GM19467 (cell line): ENCODE measurements at regions not wholly inside any gene's neighbourhood (a gene's known extent, or its start where the extent isn't known, plus 50 kb on each side); places are given as distances from the start of the nearest gene placed in this dataset.
"Not testable (repeated sequence)": the region's sequence is repeated elsewhere in the genome, so short reads cannot be mapped to it uniquely, and the experiment has no call there.

Experiments
- ATAC-seq: cut with Tn5 transposase; IDR thresholded peaks from one replicate; pipeline ENCODE4 v1.9.1; 2021; ENCODE audit warnings: mild to moderate bottlenecking, moderate library complexity; ENCODE audit not compliant: unreplicated experiment

GRCh38 chr13:69649063-69649392 is 458.6 kb upstream of the ATXN8OS start:
- no peak for ATAC-seq

GRCh38 chr13:69648340-69649062 is 459.1 kb upstream of the ATXN8OS start:
- ATAC-seq: no peak

GRCh38 chr13:69644447-69644846 is 463.2 kb upstream of the ATXN8OS start:
- ATAC-seq: no peak

GRCh38 chr13:69641773-69642172 is 465.9 kb upstream of the ATXN8OS start:
- no peak for ATAC-seq

- ATAC-seq: no peak
These were observed 474.6 kb upstream of the ATXN8OS start for GRCh38 chr13:69633044-69633443.

GRCh38 chr13:69623973-69624372 is 483.7 kb upstream of the ATXN8OS start:
- no peak for ATAC-seq

- no peak for ATAC-seq
These were observed 488.0 kb upstream of the ATXN8OS start for GRCh38 chr13:69619651-69620050.

GRCh38 chr13:69618838-69619237 is 488.8 kb upstream of the ATXN8OS start:
- no peak for ATAC-seq

GRCh38 chr13:69618393-69618792 is 489.2 kb upstream of the ATXN8OS start:
- ATAC-seq: no peak

GRCh38 chr13:69617587-69617986 is 490.0 kb upstream of the ATXN8OS start:
- no peak for ATAC-seq

- no peak for ATAC-seq
These were observed 491.2 kb upstream of the ATXN8OS start for GRCh38 chr13:69616396-69616795.

GRCh38 chr13:69615055-69615454 is 492.6 kb upstream of the ATXN8OS start:
- not testable (repeated sequence) for ATAC-seq

GRCh38 chr13:69604698-69605097 is 502.9 kb upstream of the ATXN8OS start:
- no peak for ATAC-seq

GRCh38 chr13:69603144-69603853 is 504.3 kb upstream of the ATXN8OS start:
- ATAC-seq: no peak

GRCh38 chr13:69601661-69602060 is 506.0 kb upstream of the ATXN8OS start:
- ATAC-seq: no peak

GRCh38 chr13:69600811-69601210 is 506.8 kb upstream of the ATXN8OS start:
- no peak for ATAC-seq

- no peak for ATAC-seq
These were observed 510.5 kb upstream of the ATXN8OS start for GRCh38 chr13:69597088-69597487.

- ATAC-seq: no peak
These were observed 512.4 kb upstream of the ATXN8OS start for GRCh38 chr13:69595181-69595580.

- ATAC-seq: no peak
These were observed 516.2 kb upstream of the ATXN8OS start for GRCh38 chr13:69591437-69591836.

- ATAC-seq: no peak
These were observed 517.9 kb upstream of the ATXN8OS start for GRCh38 chr13:69589531-69590235.

GRCh38 chr13:69585656-69586055 is 522.0 kb upstream of the ATXN8OS start:
- no peak for ATAC-seq

GRCh38 chr13:69580255-69580654 is 527.4 kb upstream of the ATXN8OS start:
- ATAC-seq: no peak
